HCT116 (cell line): ENCODE measurements at regions not wholly inside any gene's neighbourhood (a gene's known extent, or its start where the extent isn't known, plus 50 kb on each side); places are given as distances from the start of the nearest gene placed in this dataset.

Experiments
- ATAC-seq: fragments of 200-7000 bp; cut with Tn5 transposase; 2 replicates; pipeline ENCODE4 v1.9.1; 2020; ENCODE audit warnings: mild to moderate bottlenecking, moderate library complexity
- BruUV-seq: library from RNA; stranded (reverse); fragments of 400-500 nt; replicated peaks from 2 replicates; lab custom pipeline; 2021; lab: Mats Ljungman, UMichigan
- CTCF ChIA-PET: fragments of 300-600 bp; sonication (Branson Sonifier 250); formaldehyde crosslinking; loops from one replicate; lab custom pipeline; 2021; ENCODE audit warnings: antibody characterized with exemption; lab: Charles Lee
- POLR2A ChIA-PET: fragments of 300-600, 350-600 bp; sonication (Branson Sonifier 250); formaldehyde crosslinking; loops from one replicate; lab custom pipeline; 2021; ENCODE audit warnings: antibody characterized with exemption; lab: Charles Lee
- RAD21 ChIA-PET, 2 experiments: fragments of 300-600 bp; sonication (Branson Sonifier 250); formaldehyde crosslinking; loops; one replicate each; lab custom pipeline; 2023; ENCODE audit warnings: low total read pairs in 2 of 2; ENCODE audit not compliant: uncharacterized antibody in 2 of 2, unreplicated experiment in 2 of 2, low non-redundant PET in 1 of 2; lab: Charles Lee
- DNase-seq: peaks from one replicate; pipeline ENCODE4 v3.0.0-alpha.2; 2010; ENCODE audit warnings: low read depth, low spot score
- H2AFZ ChIP-seq: fragments of 200-600 bp; shearing (Covaris generic), sonication (generic); 2 replicates; pipeline ENCODE4 v1.6.1; 2017; ENCODE audit warnings: low read depth, mixed run types, mixed read lengths, antibody characterized with exemption, low read length; ENCODE audit not compliant: poor library complexity, severe bottlenecking
- H3K27ac ChIP-seq: 2 replicates; pipeline ENCODE4 v1.5.1; 2012; ENCODE audit warnings: low read depth, low read length
- H3K27me3 ChIP-seq: fragments of 200-600 bp; sonication (generic); 2 replicates; pipeline ENCODE4 v1.6.1; 2016; ENCODE audit warnings: mixed run types, low read length, mixed read lengths; ENCODE audit not compliant: insufficient read depth
- H3K36me3 ChIP-seq, 2 experiments: fragments of 200-500 bp in 1 of 2; fragments of 200-600 bp in 1 of 2; sonication (Bioruptor generic) in 1 of 2; sonication (generic) in 1 of 2; 2 replicates each; pipeline versions ENCODE4 v1.5.1 to v1.6.1; 2014 to 2016; ENCODE audit warnings: low read length in 2 of 2, inconsistent platforms in 1 of 2, mixed read lengths in 1 of 2, mixed run types in 1 of 2; ENCODE audit not compliant: insufficient read depth in 2 of 2, control insufficient read depth in 1 of 2
- H3K4me1 ChIP-seq, 2 experiments: fragments of 200-600 bp in 1 of 2; sonication (generic) in 1 of 2; 2 replicates each; pipeline versions ENCODE4 v1.5.1 to v1.6.1; 2012 to 2017; ENCODE audit warnings: low read length in 2 of 2, inconsistent platforms in 1 of 2, mild to moderate bottlenecking in 1 of 2, mixed read lengths in 1 of 2, mixed run types in 1 of 2, moderate library complexity in 1 of 2; ENCODE audit not compliant: insufficient read depth in 2 of 2, control insufficient read depth in 1 of 2
- H3K4me2 ChIP-seq: fragments of 200-600 bp; sonication (generic); 2 replicates; pipeline ENCODE4 v1.6.1; 2017; ENCODE audit warnings: mixed run types, low read length, mixed read lengths
- H3K4me3 ChIP-seq, 2 experiments: fragments of 200-600 bp in 1 of 2; sonication (generic) in 1 of 2; replicated peaks in 1 of 2; 2 replicates each; pipeline ENCODE4 v1.5.1; 2011 to 2016; ENCODE audit warnings: low read length in 2 of 2, control low read depth in 1 of 2, low read depth in 1 of 2, mild to moderate bottlenecking in 1 of 2, mixed read lengths in 1 of 2, mixed run types in 1 of 2
- H3K79me2 ChIP-seq: fragments of 200-600 bp; sonication (generic); 2 replicates; pipeline ENCODE4 v1.6.1; 2017; ENCODE audit warnings: mild to moderate bottlenecking, mixed run types, low read length, moderate library complexity, mixed read lengths; ENCODE audit not compliant: insufficient read depth
- H3K9ac ChIP-seq: fragments of 200-600 bp; sonication (generic); 2 replicates; pipeline ENCODE4 v1.6.1; 2016; ENCODE audit warnings: low read length, mixed read lengths
- H3K9me2 ChIP-seq: fragments of 200-600 bp; sonication (generic), shearing (Covaris generic); 2 replicates; pipeline ENCODE4 v1.6.1; 2017; ENCODE audit warnings: mixed run types, mild to moderate bottlenecking, moderate library complexity; ENCODE audit not compliant: insufficient read depth
- H3K9me3 ChIP-seq, 2 experiments: fragments of 200-500 bp in 1 of 2; fragments of 200-600 bp in 1 of 2; sonication (Bioruptor generic) in 1 of 2; sonication (generic) in 1 of 2; 2 replicates each; pipeline ENCODE4 v1.6.1; 2014 to 2017; ENCODE audit warnings: low read length in 2 of 2, mixed read lengths in 2 of 2, inconsistent platforms in 1 of 2, low read depth in 1 of 2, mild to moderate bottlenecking in 1 of 2, mixed run types in 1 of 2, moderate library complexity in 1 of 2; ENCODE audit not compliant: control insufficient read depth in 1 of 2, insufficient read depth in 1 of 2
- H4K20me1 ChIP-seq: fragments of 200-600 bp; sonication (generic), shearing (Covaris generic); 2 replicates; pipeline ENCODE4 v1.6.1; 2017; ENCODE audit warnings: mixed run types, mild to moderate bottlenecking, moderate library complexity; ENCODE audit not compliant: insufficient read depth
- ATF3 ChIP-seq: IDR thresholded peaks from 2 replicates; pipeline ENCODE4 v1.6.1; 2012
- CBX3 ChIP-seq: IDR thresholded peaks from 2 replicates; pipeline ENCODE4 v1.6.1; 2012; ENCODE audit warnings: low read depth
- CEBPB ChIP-seq: IDR thresholded peaks from 2 replicates; pipeline ENCODE4 v1.6.1; 2012; ENCODE audit warnings: low read depth
- CTCF ChIP-seq, 3 experiments: fragments of 200-600 bp in 1 of 3; sonication (generic) in 1 of 3; IDR thresholded peaks in 2 of 3; conservative IDR thresholded peaks in 1 of 3; 2 replicates each; pipeline ENCODE4 v1.5.1; 2012 to 2017; ENCODE audit warnings: low read depth in 2 of 3, low read length in 2 of 3, antibody characterized with exemption in 1 of 3, borderline replicate concordance in 1 of 3, control low read depth in 1 of 3, mild to moderate bottlenecking in 1 of 3, mixed read lengths in 1 of 3, mixed run types in 1 of 3, moderate library complexity in 1 of 3; ENCODE audit not compliant: insufficient read depth in 1 of 3
- ELF1 ChIP-seq: IDR thresholded peaks from 2 replicates; pipeline ENCODE4 v1.6.1; 2012; ENCODE audit warnings: low read depth, borderline replicate concordance
- EZH2 ChIP-seq: fragments of 200-600 bp; sonication (generic); IDR thresholded peaks from 2 replicates; pipeline ENCODE4 v1.6.1; 2017; ENCODE audit warnings: antibody characterized with exemption, mixed run types
- EZH2phosphoT487 ChIP-seq: fragments of 200-600 bp; IDR thresholded peaks from 2 replicates; pipeline ENCODE4 v1.6.1; 2018; ENCODE audit warnings: antibody characterized with exemption, borderline replicate concordance
- JUND ChIP-seq: IDR thresholded peaks from 2 replicates; pipeline ENCODE4 v1.6.1; 2012
- MAX ChIP-seq: IDR thresholded peaks from 2 replicates; pipeline ENCODE4 v1.6.1; 2012
- POLR2A ChIP-seq: IDR thresholded peaks from 2 replicates; pipeline ENCODE4 v1.7.0; 2011; ENCODE audit warnings: borderline replicate concordance; ENCODE audit not compliant: insufficient read depth, insufficient read length; ENCODE audit errors: extremely low read depth
- POLR2AphosphoS5 ChIP-seq: IDR thresholded peaks from 2 replicates; pipeline ENCODE4 v1.6.1; 2011; ENCODE audit warnings: mild to moderate bottlenecking, low read depth, low read length, moderate library complexity
- RAD21 ChIP-seq: IDR thresholded peaks from 2 replicates; pipeline ENCODE4 v1.6.1; 2012; ENCODE audit warnings: low read depth, mild to moderate bottlenecking
- REST ChIP-seq: IDR thresholded peaks from 2 replicates; pipeline ENCODE4 v1.6.1; 2012; ENCODE audit warnings: low read depth
- SIN3A ChIP-seq: IDR thresholded peaks from 2 replicates; pipeline ENCODE4 v1.6.1; 2012; ENCODE audit warnings: low read depth
- SP1 ChIP-seq: IDR thresholded peaks from 2 replicates; pipeline ENCODE4 v1.6.1; 2012; ENCODE audit warnings: low read depth
- SRF ChIP-seq: IDR thresholded peaks from 2 replicates; pipeline ENCODE4 v1.6.1; 2012; ENCODE audit warnings: low read depth
- TCF7L2 ChIP-seq: IDR thresholded peaks from 2 replicates; pipeline ENCODE4 v1.7.0; 2011; ENCODE audit warnings: borderline replicate concordance, inconsistent platforms; ENCODE audit not compliant: insufficient read depth, insufficient read length; ENCODE audit errors: extremely low read depth
- ZFX ChIP-seq: fragments of 450-650 bp; IDR thresholded peaks from 2 replicates; pipeline ENCODE4 v1.6.1; 2017
- intact Hi-C: fragments of 100-400 bp; cut with micrococcal nuclease; formaldehyde crosslinking; loops from 2 replicates; pipeline ENCODE4 v1.10.0; 2022

GRCh38 chr5:73339711-73340110 lies 108.9 kb downstream of the FOXD1 start:
- no peaks in the 10 kb centered on the region for H4K20me1 ChIP-seq
- H3K9me3 ChIP-seq, result no peaks in the 10 kb centered on the region
- ChIA-PET RAD21 (no interaction called here), CTCF (no interaction called here), POLR2A (no interaction called here)
- no peaks in the 10 kb centered on the region for H3K36me3 ChIP-seq
- no peak overlapping the region for H3K4me3 ChIP-seq
- no peaks in the 10 kb centered on the region for H3K9me2 ChIP-seq
- H3K27me3 ChIP-seq, result no peaks in the 10 kb centered on the region
- ATAC-seq, result no peak
- BruUV-seq, result no TSS peak
- TF ChIP-seq MAX, result no peak
- TF ChIP-seq EZH2phosphoT487, result no peak
- TF ChIP-seq ATF3, result no peak
- no peak for TF ChIP-seq CEBPB
- no peak for TF ChIP-seq TCF7L2
- no peak for TF ChIP-seq SIN3A
- TF ChIP-seq ZFX, result no peak
- no peak for TF ChIP-seq EZH2
- intact Hi-C loops, result no loop called here
- H3K79me2 ChIP-seq, result no peaks in the 10 kb centered on the region
- no peak overlapping the region for H3K9ac ChIP-seq
- no peak overlapping the region for H2AFZ ChIP-seq
- no peaks in the 10 kb centered on the region for H3K4me1 ChIP-seq
- H3K27ac ChIP-seq, result no peak overlapping the region
- no peak overlapping the region for H3K4me2 ChIP-seq
- no peak for DNase-seq

GRCh38 chr5:73339051-73339575 lies 109.5 kb downstream of the FOXD1 start:
- TF ChIP-seq EZH2phosphoT487 (no peak), REST (no peak), CBX3 (no peak), CTCF (IDR thresholded peaks at IDR 0.05 in 2 of 3, conservative IDR thresholded peaks at IDR 0.05 in 1 of 3; ENCODE audit: borderline replicate concordance in 1 of 3, insufficient read depth in 1 of 3, low read depth in 2 of 3, low read length in 2 of 3) (no peak), RAD21 (no peak), SP1 (no peak), SRF (no peak), POLR2A (no peak), POLR2AphosphoS5 (no peak), JUND (no peak), ELF1 (no peak), EZH2 (no peak)
- H3K9me2 ChIP-seq, result no peaks in the 10 kb centered on the region
- CTCF ChIA-PET, result no interaction called here
- RAD21 ChIA-PET, result no interaction called here
- no peak for ATAC-seq
- no peak overlapping the region for H2AFZ ChIP-seq
- no peak for DNase-seq
- no peaks in the 10 kb centered on the region for H3K27me3 ChIP-seq
- H3K9me3 ChIP-seq, result no peaks in the 10 kb centered on the region
- no TSS peak for BruUV-seq
- H3K9ac ChIP-seq, result no peak overlapping the region
- no peaks in the 10 kb centered on the region for H3K36me3 ChIP-seq
- H3K4me1 ChIP-seq, result no peaks in the 10 kb centered on the region
- POLR2A ChIA-PET, result no interaction called here
- H3K27ac ChIP-seq, result no peak overlapping the region
- intact Hi-C loops, result no loop called here
- H3K79me2 ChIP-seq, result no peaks in the 10 kb centered on the region
- H4K20me1 ChIP-seq, result no peaks in the 10 kb centered on the region
- H3K4me3 ChIP-seq, result no peak overlapping the region
- no peak overlapping the region for H3K4me2 ChIP-seq
